ENCODE measurements at regions not wholly inside any gene's neighbourhood (a gene's known extent, or its start where the extent isn't known, plus 50 kb on each side); places are given as distances from the start of the nearest gene placed in this dataset.

- no peak overlapping the region for H3K4me2 ChIP-seq (replicated peaks; ENCODE audit: extremely low read depth, low read length, poor library complexity, severe bottlenecking)
- Mint-ChIP-seq H3K4me3 (no peak overlapping the region), H3K36me3 (no peaks in the 10 kb centered on the region), H3K9me3 (peaks cover 0 to 13% (median 4%) of the 10 kb centered on the region in 7 donors), H3K4me1 (no peaks in the 10 kb centered on the region), H3K27me3 (ENCODE audit: low read depth in 3 of 3) (peaks cover 0 to 4% (median 0%) of the 10 kb centered on the region in 3 donors), H3K27ac (peak overlapping the region in 1 of 7 donors; percentile 25)
- H4K20me1 ChIP-seq (ENCODE audit: insufficient read depth, low read length): no peaks in the 10 kb centered on the region
- no peaks in the 10 kb centered on the region for H3K4me1 ChIP-seq (ENCODE audit: control insufficient read depth in 1 of 2, insufficient read depth in 2 of 2, low read length in 2 of 2)
- no peak overlapping the region for H3K9ac ChIP-seq (ENCODE audit: insufficient read depth, low read length, poor library complexity, severe bottlenecking)
- TF ChIP-seq, protein P1, sequence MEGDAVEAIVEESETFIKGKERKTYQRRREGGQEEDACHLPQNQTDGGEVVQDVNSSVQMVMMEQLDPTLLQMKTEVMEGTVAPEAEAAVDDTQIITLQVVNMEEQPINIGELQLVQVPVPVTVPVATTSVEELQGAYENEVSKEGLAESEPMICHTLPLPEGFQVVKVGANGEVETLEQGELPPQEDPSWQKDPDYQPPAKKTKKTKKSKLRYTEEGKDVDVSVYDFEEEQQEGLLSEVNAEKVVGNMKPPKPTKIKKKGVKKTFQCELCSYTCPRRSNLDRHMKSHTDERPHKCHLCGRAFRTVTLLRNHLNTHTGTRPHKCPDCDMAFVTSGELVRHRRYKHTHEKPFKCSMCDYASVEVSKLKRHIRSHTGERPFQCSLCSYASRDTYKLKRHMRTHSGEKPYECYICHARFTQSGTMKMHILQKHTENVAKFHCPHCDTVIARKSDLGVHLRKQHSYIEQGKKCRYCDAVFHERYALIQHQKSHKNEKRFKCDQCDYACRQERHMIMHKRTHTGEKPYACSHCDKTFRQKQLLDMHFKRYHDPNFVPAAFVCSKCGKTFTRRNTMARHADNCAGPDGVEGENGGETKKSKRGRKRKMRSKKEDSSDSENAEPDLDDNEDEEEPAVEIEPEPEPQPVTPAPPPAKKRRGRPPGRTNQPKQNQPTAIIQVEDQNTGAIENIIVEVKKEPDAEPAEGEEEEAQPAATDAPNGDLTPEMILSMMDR (IDR thresholded peaks at IDR 0.05): no peak
- no peaks in the 10 kb centered on the region for H3K27me3 ChIP-seq (ENCODE audit: control insufficient read depth in 2 of 2, insufficient read depth in 2 of 2, low read length in 2 of 2)
- 100% methylated on average over 1 of the region's 5 CpGs for WGBS (ENCODE audit: insufficient coverage)
- intact Hi-C loops (cut with micrococcal nuclease): no loop called here
- no peak overlapping the region for H3K4me3 ChIP-seq (replicated peaks in 1 of 3; ENCODE audit: low read depth in 2 of 3, low read length in 3 of 3)
- DNase-seq: no peak
- H3K79me2 ChIP-seq (ENCODE audit: insufficient read depth, low read length): no peaks in the 10 kb centered on the region
- H3K9me3 ChIP-seq (replicated peaks in 1 of 2; ENCODE audit: control insufficient read depth in 1 of 2, insufficient read depth in 1 of 2, low read length in 2 of 2): peaks cover 0 to 4% of the 10 kb centered on the region in 2 donors
- H3K27ac ChIP-seq (ENCODE audit: low read depth in 1 of 2, low read length in 2 of 2): no peak overlapping the region
- no peaks in the 10 kb centered on the region for H3K36me3 ChIP-seq (replicated peaks in 1 of 2; ENCODE audit: control insufficient read depth in 1 of 2, insufficient read depth in 2 of 2, low read length in 2 of 2)
- H2AFZ ChIP-seq (ENCODE audit: insufficient read depth, low read depth, low read length, poor library complexity, severe bottlenecking): no peak overlapping the region
Measured at GRCh38 chr10:53699231-53699630, 926.6 kb upstream of the MBL2 start.

- Mint-ChIP-seq H3K4me3 (no peak overlapping the region), H3K36me3 (no peaks in the 10 kb centered on the region), H3K27ac (no peak overlapping the region), H3K9me3 (peaks cover 0 to 10% (median 4%) of the 10 kb centered on the region in 7 donors), H3K27me3 (ENCODE audit: low read depth in 3 of 3) (peaks cover 0 to 4% (median 0%) of the 10 kb centered on the region in 3 donors), H3K4me1 (no peaks in the 10 kb centered on the region)
- no peaks in the 10 kb centered on the region for H4K20me1 ChIP-seq (ENCODE audit: insufficient read depth, low read length)
- H3K4me3 ChIP-seq (replicated peaks in 1 of 3; ENCODE audit: low read depth in 2 of 3, low read length in 3 of 3): no peak overlapping the region
- no peak overlapping the region for H3K4me2 ChIP-seq (replicated peaks; ENCODE audit: extremely low read depth, low read length, poor library complexity, severe bottlenecking)
- H3K36me3 ChIP-seq (replicated peaks in 1 of 2; ENCODE audit: control insufficient read depth in 1 of 2, insufficient read depth in 2 of 2, low read length in 2 of 2): no peaks in the 10 kb centered on the region
- H3K27me3 ChIP-seq (ENCODE audit: control insufficient read depth in 2 of 2, insufficient read depth in 2 of 2, low read length in 2 of 2): no peaks in the 10 kb centered on the region
- H3K9me3 ChIP-seq (replicated peaks in 1 of 2; ENCODE audit: control insufficient read depth in 1 of 2, insufficient read depth in 1 of 2, low read length in 2 of 2): peaks cover 0 to 4% of the 10 kb centered on the region in 2 donors
- intact Hi-C loops (cut with micrococcal nuclease): no loop called here
- TF ChIP-seq, protein P1 (IDR thresholded peaks at IDR 0.05): no peak
- DNase-seq: no peak
- H3K79me2 ChIP-seq (ENCODE audit: insufficient read depth, low read length): no peaks in the 10 kb centered on the region
- no peak overlapping the region for H3K9ac ChIP-seq (ENCODE audit: insufficient read depth, low read length, poor library complexity, severe bottlenecking)
- H3K27ac ChIP-seq (ENCODE audit: low read depth in 1 of 2, low read length in 2 of 2): no peak overlapping the region
- WGBS (ENCODE audit: insufficient coverage): no CpG with 5 or more reads among the region's 2 CpGs
- H2AFZ ChIP-seq (ENCODE audit: insufficient read depth, low read depth, low read length, poor library complexity, severe bottlenecking): no peak overlapping the region
- no peaks in the 10 kb centered on the region for H3K4me1 ChIP-seq (ENCODE audit: control insufficient read depth in 1 of 2, insufficient read depth in 2 of 2, low read length in 2 of 2)
Measured at GRCh38 chr10:53697038-53697437, 924.5 kb upstream of the MBL2 start.
